Stomach (tissue), 4 donors: ENCODE measurements at regions not wholly inside any gene's neighbourhood (a gene's known extent, or its start where the extent isn't known, plus 50 kb on each side); places are given as distances from the start of the nearest gene placed in this dataset.

Experiments
- CTCF ChIP-seq, 7 experiments: fragments of 450-650 bp in 4 of 7; fragments of 200-600 bp in 3 of 7; sonication (generic) in 3 of 7; IDR thresholded peaks; one replicate each; pipeline ENCODE4 v1.5.1; 2016 to 2019; ENCODE audit warnings: antibody characterized with exemption in 7 of 7, control low read depth in 2 of 7, mild to moderate bottlenecking in 1 of 7
- EP300 ChIP-seq: sonication (generic); formaldehyde crosslinking; IDR thresholded peaks from one replicate; pipeline ENCODE4 v1.6.1; 2017; ENCODE audit warnings: antibody characterized with exemption

- TF ChIP-seq CTCF (IDR thresholded peaks at IDR 0.05) (no peak), EP300 (no peak)
Measured at GRCh38 chr11:114819028-114819427, 140.7 kb downstream of the NXPE2 start.
